H1 (cell line): ENCODE measurements at regions not wholly inside any gene's neighbourhood (a gene's known extent, or its start where the extent isn't known, plus 50 kb on each side); places are given as distances from the start of the nearest gene placed in this dataset.

Source experiments
- CTCF ChIA-PET: fragments of 300-600 bp; sonication (Branson Sonifier 250); formaldehyde crosslinking; loops from one replicate; lab custom pipeline; 2021; ENCODE audit not compliant: partially characterized antibody; lab: Charles Lee
- POLR2A ChIA-PET: fragments of 300-600 bp; sonication (Branson Sonifier 250); formaldehyde crosslinking; loops from one replicate; lab custom pipeline; 2021; ENCODE audit warnings: inconsistent platforms; ENCODE audit not compliant: partially characterized antibody; lab: Charles Lee
- DNase-seq, 2 experiments: peaks; one replicate each; pipeline versions ENCODE4 v3.0.0 to v3.0.0-alpha.2; 2010 to 2022; ENCODE audit warnings: low spot score in 2 of 2, low read depth in 1 of 2, mixed read lengths in 1 of 2
- FAIRE-seq: peaks from 2 replicates; lab custom pipeline; 2011; peaks lifted over from hg19 to GRCh38; lab: Jason Lieb, UNC
- H2AFZ ChIP-seq: 2 replicates; pipeline ENCODE4 v1.8.1; 2012; ENCODE audit warnings: low read length, inconsistent platforms
- H2AK5ac ChIP-seq: 2 replicates; pipeline ENCODE4 v1.6.1; 2013; ENCODE audit warnings: low read depth, low read length
- H2BK120ac ChIP-seq: replicated peaks from 2 replicates; pipeline ENCODE3; 2013; ENCODE audit warnings: low read depth, low read length, inconsistent platforms
- H2BK12ac ChIP-seq: 2 replicates; pipeline ENCODE4 v1.6.1; 2013; ENCODE audit warnings: low read depth, low read length
- H2BK15ac ChIP-seq: 2 replicates; pipeline ENCODE4 v1.6.1; 2013; ENCODE audit warnings: low read length
- H2BK20ac ChIP-seq: 2 replicates; pipeline ENCODE4 v1.6.1; 2013; ENCODE audit warnings: low read length
- H2BK5ac ChIP-seq: 2 replicates; pipeline ENCODE4 v1.6.1; 2013; ENCODE audit warnings: low read depth, low read length
- H3K14ac ChIP-seq: 2 replicates; pipeline ENCODE4 v1.6.1; 2013; ENCODE audit warnings: inconsistent platforms; ENCODE audit not compliant: insufficient read length
- H3K18ac ChIP-seq: 2 replicates; pipeline ENCODE4 v1.6.1; 2013; ENCODE audit warnings: low read length; ENCODE audit errors: extremely low read depth
- H3K23ac ChIP-seq: 2 replicates; pipeline ENCODE4 v1.6.1; 2013; ENCODE audit warnings: inconsistent platforms; ENCODE audit not compliant: insufficient read length
- H3K23me2 ChIP-seq: 2 replicates; pipeline ENCODE4 v1.6.1; 2013; ENCODE audit warnings: low read depth, low read length
- H3K27ac ChIP-seq: 2 replicates; pipeline ENCODE4 v1.6.1; 2011; ENCODE audit warnings: low read depth, low read length, inconsistent platforms
- H3K27me3 ChIP-seq, 4 experiments: replicated peaks in 1 of 4; 1 replicate in 1 of 4; 2 replicates in 3 of 4; pipeline versions ENCODE4 v1.6.1 to v1.8.1; 2011 to 2013; ENCODE audit warnings: low read length in 3 of 4, mild to moderate bottlenecking in 3 of 4, inconsistent platforms in 2 of 4, mixed read lengths in 2 of 4, moderate library complexity in 1 of 4; ENCODE audit not compliant: control insufficient read depth in 3 of 4, insufficient read depth in 3 of 4; ENCODE audit errors: extremely low read depth in 1 of 4
- H3K36me3 ChIP-seq, 4 experiments: 2 replicates each; pipeline versions ENCODE4 v1.6.1 to v1.8.1; 2011 to 2013; ENCODE audit warnings: mild to moderate bottlenecking in 4 of 4, low read length in 3 of 4, moderate library complexity in 2 of 4, control low read depth in 1 of 4, inconsistent platforms in 1 of 4; ENCODE audit not compliant: insufficient read depth in 4 of 4, control insufficient read depth in 2 of 4
- H3K4ac ChIP-seq: replicated peaks from 2 replicates; pipeline ENCODE3; 2013; ENCODE audit warnings: low read length, low read depth, mixed read lengths, inconsistent platforms; ENCODE audit not compliant: insufficient read length
- H3K4me1 ChIP-seq, 4 experiments: replicated peaks in 1 of 4; 1 replicate in 1 of 4; 2 replicates in 3 of 4; pipeline versions ENCODE4 v1.6.1 to v1.8.1; 2011 to 2013; ENCODE audit warnings: low read length in 3 of 4, inconsistent platforms in 2 of 4, mixed read lengths in 1 of 4; ENCODE audit not compliant: insufficient read depth in 4 of 4, control insufficient read depth in 3 of 4
- H3K4me2 ChIP-seq, 2 experiments: 2 replicates each; pipeline versions ENCODE4 v1.6.1 to v1.8.1; 2011 to 2013; ENCODE audit warnings: low read depth in 2 of 2, low read length in 2 of 2, control low read depth in 1 of 2, inconsistent platforms in 1 of 2, mild to moderate bottlenecking in 1 of 2; ENCODE audit not compliant: insufficient read depth in 1 of 2
- H3K4me3 ChIP-seq, 4 experiments: fragments of 200-600, 300-600 bp in 1 of 4; sonication (generic), shearing (Covaris generic), sonication (Bioruptor Twin) in 1 of 4; 2 replicates each; pipeline versions ENCODE4 v1.5.1 to v1.8.1; 2011 to 2016; ENCODE audit warnings: low read length in 4 of 4, low read depth in 3 of 4, control low read depth in 2 of 4, inconsistent platforms in 2 of 4, mild to moderate bottlenecking in 2 of 4, mixed read lengths in 1 of 4, moderate library complexity in 1 of 4; ENCODE audit not compliant: insufficient read depth in 2 of 4; ENCODE audit errors: extremely low read depth in 1 of 4
- H3K56ac ChIP-seq: replicated peaks from 2 replicates; pipeline ENCODE3; 2013; ENCODE audit warnings: low read depth, mild to moderate bottlenecking, mixed read lengths, low read length, inconsistent platforms; ENCODE audit not compliant: insufficient read length
- H3K79me1 ChIP-seq: 2 replicates; pipeline ENCODE4 v1.6.1; 2013; ENCODE audit warnings: low read depth, low read length, control low read depth
- H3K79me2 ChIP-seq, 2 experiments: 2 replicates each; pipeline versions ENCODE4 v1.6.1 to v1.8.1; 2012 to 2013; ENCODE audit warnings: low read length in 2 of 2, mild to moderate bottlenecking in 2 of 2, inconsistent platforms in 1 of 2; ENCODE audit not compliant: insufficient read depth in 2 of 2, control insufficient read depth in 1 of 2
- H3K9ac ChIP-seq, 4 experiments: replicated peaks in 1 of 4; 1 replicate in 1 of 4; 2 replicates in 3 of 4; pipeline versions ENCODE4 v1.6.1 to v1.8.1; 2011 to 2013; ENCODE audit warnings: low read depth in 3 of 4, low read length in 3 of 4, control low read depth in 2 of 4, mild to moderate bottlenecking in 2 of 4, moderate library complexity in 2 of 4, inconsistent platforms in 1 of 4; ENCODE audit errors: extremely low read depth in 1 of 4
- H3K9me3 ChIP-seq, 2 experiments: 2 replicates each; pipeline versions ENCODE4 v1.6.1 to v1.8.1; 2012 to 2013; ENCODE audit warnings: mild to moderate bottlenecking in 2 of 2, moderate library complexity in 2 of 2, control low read depth in 1 of 2, inconsistent platforms in 1 of 2, low read depth in 1 of 2, low read length in 1 of 2, mixed read lengths in 1 of 2; ENCODE audit not compliant: insufficient read depth in 2 of 2
- H4K20me1 ChIP-seq, 2 experiments: replicated peaks in 1 of 2; 2 replicates each; pipeline versions ENCODE3 to v1.8.1; 2011 to 2013; ENCODE audit warnings: inconsistent platforms in 2 of 2, low read length in 2 of 2, mild to moderate bottlenecking in 1 of 2; ENCODE audit not compliant: insufficient read depth in 2 of 2, control insufficient read depth in 1 of 2
- H4K5ac ChIP-seq: 2 replicates; pipeline ENCODE4 v1.6.1; 2013; ENCODE audit warnings: low read length, low read depth, mixed read lengths, inconsistent platforms; ENCODE audit not compliant: insufficient read length
- H4K8ac ChIP-seq: 2 replicates; pipeline ENCODE4 v1.8.0; 2013; ENCODE audit warnings: mild to moderate bottlenecking, moderate library complexity, low read length, inconsistent platforms; ENCODE audit not compliant: insufficient read depth; ENCODE audit errors: extremely low read depth
- H4K91ac ChIP-seq: replicated peaks from 2 replicates; pipeline ENCODE3; 2013; ENCODE audit warnings: low read length, mixed read lengths, inconsistent platforms; ENCODE audit not compliant: insufficient read length
- CREB1 ChIP-seq: IDR thresholded peaks from 2 replicates; pipeline ENCODE4 v1.6.1; 2012; ENCODE audit warnings: inconsistent platforms
- GABPA ChIP-seq: IDR thresholded peaks from 2 replicates; pipeline ENCODE4 v1.6.1; 2011; ENCODE audit warnings: mild to moderate bottlenecking, low read length, moderate library complexity, borderline replicate concordance; ENCODE audit not compliant: insufficient read depth
- HDAC2 ChIP-seq, 2 experiments: fragments of 300-600 bp in 1 of 2; sonication (generic) in 1 of 2; IDR thresholded peaks; 2 replicates each; pipeline ENCODE4 v1.6.1; 2011 to 2012; ENCODE audit warnings: low read depth in 2 of 2, low read length in 2 of 2, mild to moderate bottlenecking in 2 of 2, moderate library complexity in 2 of 2, borderline replicate concordance in 1 of 2, inconsistent platforms in 1 of 2
- JUND ChIP-seq: IDR thresholded peaks from 2 replicates; pipeline ENCODE4 v1.6.1; 2011; ENCODE audit warnings: mild to moderate bottlenecking, improper control_type of control experiment, low read length
- MAX ChIP-seq: IDR thresholded peaks from 2 replicates; pipeline ENCODE4 v1.6.1; 2012; ENCODE audit warnings: inconsistent platforms
- PHF8 ChIP-seq: fragments of 200-600 bp; sonication (generic); conservative IDR thresholded peaks from 2 replicates; pipeline ENCODE4 v1.7.1; 2012; ENCODE audit warnings: low read depth, mild to moderate bottlenecking, inconsistent platforms, low read length, moderate library complexity
- POU5F1 ChIP-seq: IDR thresholded peaks from 2 replicates; pipeline ENCODE4 v1.6.1; 2011; ENCODE audit warnings: low read depth, mild to moderate bottlenecking, low read length, moderate library complexity
- RBBP5 ChIP-seq: IDR thresholded peaks from 2 replicates; pipeline ENCODE4 v1.7.1; 2012; ENCODE audit warnings: low read depth, mild to moderate bottlenecking, inconsistent platforms, low read length, moderate library complexity, borderline replicate concordance
- RNF2 ChIP-seq: fragments of 200-900, 300-1000 bp; sonication (generic); IDR thresholded peaks from 2 replicates; pipeline ENCODE4 v1.7.1; 2016; ENCODE audit warnings: borderline replicate concordance, low read depth, mild to moderate bottlenecking, antibody characterized with exemption, low read length; ENCODE audit not compliant: poor library complexity, severe bottlenecking; ENCODE audit errors: missing control alignments
- RXRA ChIP-seq: IDR thresholded peaks from 2 replicates; pipeline ENCODE4 v1.6.1; 2011; ENCODE audit warnings: low read depth, mild to moderate bottlenecking, low read length, moderate library complexity; ENCODE audit not compliant: insufficient read depth
- SIN3A ChIP-seq, 2 experiments: IDR thresholded peaks in 1 of 2; conservative IDR thresholded peaks in 1 of 2; 2 replicates each; pipeline ENCODE4 v1.6.1; 2011 to 2012; ENCODE audit warnings: low read length in 2 of 2, improper control_type of control experiment in 1 of 2, low read depth in 1 of 2, mild to moderate bottlenecking in 1 of 2
- SP2 ChIP-seq: IDR thresholded peaks from 2 replicates; pipeline ENCODE4 v1.6.1; 2012; ENCODE audit warnings: mild to moderate bottlenecking, low read length, inconsistent platforms
- TCF12 ChIP-seq: IDR thresholded peaks from 2 replicates; pipeline ENCODE4 v1.6.1; 2011; ENCODE audit warnings: low read depth, mild to moderate bottlenecking, low read length
- WGBS, 2 experiments: shearing (Covaris generic) in 1 of 2; methylation state at CpG; one replicate each; pipeline versions ENCODE4 v1.1.6 to v1.1.7; 2013 to 2015; ENCODE audit warnings: low lambda C conversion rate in 2 of 2, mixed read lengths in 2 of 2, inconsistent platforms in 1 of 2, low coverage in 1 of 2, missing lambda C conversion rate in 1 of 2; ENCODE audit not compliant: insufficient replicate concordance in 2 of 2, insufficient coverage in 1 of 2, insufficient read length in 1 of 2; ENCODE audit errors: extremely low coverage in 1 of 2, missing lambda C conversion rate in 1 of 2; 5-methylcytosine and 5-hydroxymethylcytosine counted together

GRCh38 chr12:92030618-92031017 lies 115.0 kb downstream of the BTG1 start:
- no peaks in the 10 kb centered on the region for H3K27me3 ChIP-seq
- FAIRE-seq (no peak), DNase-seq (no peak)
- H3K27ac ChIP-seq = no peak overlapping the region
- no peaks in the 10 kb centered on the region for H3K79me1 ChIP-seq
- no peak overlapping the region for H3K23ac ChIP-seq
- peaks cover 2 to 5% (median 4%) of the 10 kb centered on the region in 4 experiments; a peak in 4 of 7 replicates for H3K4me1 ChIP-seq
- 88% methylated on average over 3 of the region's 3 CpGs; no CpG with 5 or more reads in 1 of the 2 experiments for WGBS, 2 experiments
- ChIA-PET POLR2A (interaction anchor here (1.5 kb wide), 1 partner anchor 115 kb away, joined by 4 read pairs; the partner anchor contains the start of gene BTG1), CTCF (interaction anchor here (1.4 kb wide), 1 partner anchor 65 kb away, joined by 3 read pairs; no protein-coding TSS in a partner anchor)
- H3K9me3 ChIP-seq = no peaks in the 10 kb centered on the region
- H3K4ac ChIP-seq = no peak overlapping the region
- no peak overlapping the region for H2BK5ac ChIP-seq
- no peak overlapping the region for H2BK15ac ChIP-seq
- no peaks in the 10 kb centered on the region for H3K79me2 ChIP-seq
- H2BK12ac ChIP-seq = no peak overlapping the region
- H3K36me3 ChIP-seq = no peaks in the 10 kb centered on the region
- no peak overlapping the region for H4K91ac ChIP-seq
- no peak overlapping the region for H3K4me3 ChIP-seq
- no peak overlapping the region for H2AK5ac ChIP-seq
- no peak overlapping the region for H3K56ac ChIP-seq
- H3K23me2 ChIP-seq = no peaks in the 10 kb centered on the region
- H2BK20ac ChIP-seq = 0 out of 2 replicates have a peak overlapping the region, but pooled peaks have one; percentile 15
- no peak overlapping the region for H4K5ac ChIP-seq
- no peak overlapping the region for H3K14ac ChIP-seq
- H4K8ac ChIP-seq = no peak overlapping the region
- H2BK120ac ChIP-seq = no peak overlapping the region
- H3K9ac ChIP-seq = no peak overlapping the region
- H3K4me2 ChIP-seq = no peak overlapping the region
- H3K18ac ChIP-seq = no peak overlapping the region
- H4K20me1 ChIP-seq = no peaks in the 10 kb centered on the region
- no peak overlapping the region for H2AFZ ChIP-seq
- TF ChIP-seq POU5F1 = no peak
- no peak for TF ChIP-seq HDAC2 (IDR thresholded peaks at IDR 0.05; ENCODE audit: borderline replicate concordance in 1 of 2, low read depth in 2 of 2, low read length in 2 of 2)
- TF ChIP-seq RNF2 = no peak
- TF ChIP-seq TCF12 = no peak
- no peak for TF ChIP-seq GABPA
- no peak for TF ChIP-seq RBBP5
- TF ChIP-seq SP2 = no peak
- no peak for TF ChIP-seq JUND
- TF ChIP-seq PHF8 = no peak
- no peak for TF ChIP-seq SIN3A (conservative IDR thresholded peaks at IDR 0.05 in 1 of 2, IDR thresholded peaks at IDR 0.05 in 1 of 2; ENCODE audit: low read depth in 1 of 2, low read length in 2 of 2)
- TF ChIP-seq CREB1 = no peak
- no peak for TF ChIP-seq MAX
- TF ChIP-seq RXRA = no peak
